ENCODE measurements at regions not wholly inside any gene's neighbourhood (a gene's known extent, or its start where the extent isn't known, plus 50 kb on each side); places are given as distances from the start of the nearest gene placed in this dataset.

- no peak for TF ChIP-seq POLR2AphosphoS5 (IDR thresholded peaks at IDR 0.05; ENCODE audit: low read depth, low read length)
- TF ChIP-seq REST (IDR thresholded peaks at IDR 0.05; ENCODE audit: insufficient read depth in 1 of 2, low read depth in 2 of 2, low read length in 2 of 2), result no peak
- no peak for TF ChIP-seq TAF1 (IDR thresholded peaks at IDR 0.05; ENCODE audit: borderline replicate concordance, insufficient read depth, low read length)
- TF ChIP-seq SIN3A (IDR thresholded peaks at IDR 0.05; ENCODE audit: borderline replicate concordance, insufficient read depth, low read length), result no peak
Measured at GRCh38 chr6:113162739-113163138, 694.4 kb upstream of the MARCKS start.
